ENCODE measurements at regions not wholly inside any gene's neighbourhood (a gene's known extent, or its start where the extent isn't known, plus 50 kb on each side); places are given as distances from the start of the nearest gene placed in this dataset.

- TF ChIP-seq POLR2A (IDR thresholded peaks at IDR 0.05) = no peak
- TF ChIP-seq CTCF (IDR thresholded peaks at IDR 0.05) = no peak
These were observed 296.0 kb upstream of the SFRP2 start for GRCh38 chr4:154084864-154085263.

All from lower leg skin (tissue), 3 donors.